ENCODE measurements at regions not wholly inside any gene's neighbourhood (a gene's known extent, or its start where the extent isn't known, plus 50 kb on each side); places are given as distances from the start of the nearest gene placed in this dataset.

DNA sequence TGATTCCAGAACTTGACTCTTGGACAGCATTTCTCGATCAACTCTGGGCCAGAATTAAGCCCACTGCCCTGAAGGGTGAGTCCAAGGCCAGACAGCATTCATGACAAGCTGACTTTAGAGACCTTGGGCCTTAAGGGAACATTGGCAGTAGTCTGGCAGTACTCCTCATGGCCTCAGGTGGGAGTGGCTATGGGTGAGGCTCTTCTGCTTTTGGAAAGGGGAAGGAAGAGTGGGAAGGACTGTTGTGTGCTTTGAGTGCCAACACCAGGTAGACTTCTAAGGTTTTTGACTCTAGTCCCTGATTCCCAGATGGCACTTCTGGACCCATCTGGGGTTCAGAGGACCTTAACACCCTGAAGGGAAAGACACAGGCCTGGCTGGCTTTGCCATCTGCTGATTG, 530.4 kb downstream of the ACTL7B start:
- TF ChIP-seq CTCF (IDR thresholded peaks at IDR 0.05; ENCODE audit: low read depth, low read length), result no peak
- TF ChIP-seq EZH2phosphoT487 (IDR thresholded peaks at IDR 0.05; ENCODE audit: low read depth), result no peak
